OCI-LY3 (cell line): ENCODE measurements at regions not wholly inside any gene's neighbourhood (a gene's known extent, or its start where the extent isn't known, plus 50 kb on each side); places are given as distances from the start of the nearest gene placed in this dataset.

Experiments
- EZH2phosphoT487 ChIP-seq: fragments of 200-600 bp; shearing (Covaris generic); IDR thresholded peaks from 2 replicates; pipeline ENCODE4 v1.6.1; 2018; ENCODE audit warnings: antibody characterized with exemption, mixed run types, low read depth
- TF ChIP-seq, protein P1 (sequence below): fragments of 200-600, 300-600 bp; sonication (generic); IDR thresholded peaks from 2 replicates; pipeline ENCODE4 v1.5.1; 2014; ENCODE audit warnings: antibody characterized with exemption, low read length, low read depth

- TF ChIP-seq, protein P1, sequence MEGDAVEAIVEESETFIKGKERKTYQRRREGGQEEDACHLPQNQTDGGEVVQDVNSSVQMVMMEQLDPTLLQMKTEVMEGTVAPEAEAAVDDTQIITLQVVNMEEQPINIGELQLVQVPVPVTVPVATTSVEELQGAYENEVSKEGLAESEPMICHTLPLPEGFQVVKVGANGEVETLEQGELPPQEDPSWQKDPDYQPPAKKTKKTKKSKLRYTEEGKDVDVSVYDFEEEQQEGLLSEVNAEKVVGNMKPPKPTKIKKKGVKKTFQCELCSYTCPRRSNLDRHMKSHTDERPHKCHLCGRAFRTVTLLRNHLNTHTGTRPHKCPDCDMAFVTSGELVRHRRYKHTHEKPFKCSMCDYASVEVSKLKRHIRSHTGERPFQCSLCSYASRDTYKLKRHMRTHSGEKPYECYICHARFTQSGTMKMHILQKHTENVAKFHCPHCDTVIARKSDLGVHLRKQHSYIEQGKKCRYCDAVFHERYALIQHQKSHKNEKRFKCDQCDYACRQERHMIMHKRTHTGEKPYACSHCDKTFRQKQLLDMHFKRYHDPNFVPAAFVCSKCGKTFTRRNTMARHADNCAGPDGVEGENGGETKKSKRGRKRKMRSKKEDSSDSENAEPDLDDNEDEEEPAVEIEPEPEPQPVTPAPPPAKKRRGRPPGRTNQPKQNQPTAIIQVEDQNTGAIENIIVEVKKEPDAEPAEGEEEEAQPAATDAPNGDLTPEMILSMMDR = no peak
- no peak for TF ChIP-seq EZH2phosphoT487
These were observed 61.9 kb upstream of the CARMIL1 start for GRCh38 chr6:25217302-25217701.
